ACHN (cell line): ENCODE measurements at regions not wholly inside any gene's neighbourhood (a gene's known extent, or its start where the extent isn't known, plus 50 kb on each side); places are given as distances from the start of the nearest gene placed in this dataset.
"Not testable (repeated sequence)": the region's sequence is repeated elsewhere in the genome, so short reads cannot be mapped to it uniquely, and the experiment has no call there.

Source experiments
- DNase-seq: peaks from one replicate; pipeline ENCODE4 v3.0.0-alpha.2; 2015
- in situ Hi-C: cut with HindIII; loops from 2 replicates; pipeline ENCODE4 v1.10.0; 2017; ENCODE audit warnings: low sequenced_read_pairs, low pct_ligation_motif_present, low pct_unique_long_range_greater_than_20kb

DNA sequence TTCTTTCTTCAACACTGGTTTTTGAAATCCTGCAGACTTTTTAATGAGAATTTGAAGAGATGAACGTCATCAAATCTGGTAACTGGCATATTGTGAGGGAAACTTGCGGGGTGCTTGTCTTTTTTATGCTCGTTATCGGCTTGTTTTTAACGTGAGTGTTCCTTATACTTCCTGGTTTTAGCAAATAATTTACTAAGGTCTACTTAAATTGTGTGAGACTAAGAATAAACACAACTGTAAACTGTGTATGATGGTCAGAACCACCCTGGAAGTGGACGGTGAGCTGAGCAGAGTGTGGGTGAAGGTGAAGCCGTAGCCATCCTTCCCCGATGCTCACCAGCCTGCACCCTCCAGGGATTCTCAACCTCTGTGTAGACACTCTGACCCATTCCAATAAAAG is 82.3 kb upstream of the CDC42EP3 start:
- DNase-seq = no peak
- in situ Hi-C loops = no loop called here

GRCh38 chr2:37755961-37756559 is 84.6 kb upstream of the CDC42EP3 start:
- in situ Hi-C loops = not testable (repeated sequence)
- DNase-seq = peak; percentile 82

- DNase-seq, in situ Hi-C loops: not testable (repeated sequence)
Measured at GRCh38 chr2:37757456-37757855, 86.0 kb upstream of the CDC42EP3 start.

DNA sequence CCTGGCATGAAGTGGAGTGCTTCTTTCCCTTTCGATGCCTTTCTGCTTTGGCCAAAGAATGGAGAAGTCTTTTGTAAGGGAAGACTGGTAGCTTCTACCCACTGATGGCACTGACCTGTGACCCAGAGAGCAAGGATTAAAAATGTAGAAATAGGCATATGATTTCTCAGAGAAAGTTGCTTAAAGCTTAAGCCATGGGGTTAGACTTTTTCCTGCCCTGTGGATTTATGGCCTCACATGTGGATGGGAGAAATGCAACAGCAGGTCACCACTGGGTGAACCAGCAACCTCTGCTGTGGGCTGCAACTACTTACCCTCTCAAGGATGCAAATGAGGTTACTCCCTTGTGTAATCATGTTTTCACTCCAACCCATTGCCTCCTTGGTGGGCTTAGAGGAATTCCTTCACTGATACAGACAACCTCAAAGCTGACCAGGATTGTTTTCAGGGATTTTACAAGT is 86.7 kb upstream of the CDC42EP3 start:
- in situ Hi-C loops, DNase-seq: not testable (repeated sequence)

DNA sequence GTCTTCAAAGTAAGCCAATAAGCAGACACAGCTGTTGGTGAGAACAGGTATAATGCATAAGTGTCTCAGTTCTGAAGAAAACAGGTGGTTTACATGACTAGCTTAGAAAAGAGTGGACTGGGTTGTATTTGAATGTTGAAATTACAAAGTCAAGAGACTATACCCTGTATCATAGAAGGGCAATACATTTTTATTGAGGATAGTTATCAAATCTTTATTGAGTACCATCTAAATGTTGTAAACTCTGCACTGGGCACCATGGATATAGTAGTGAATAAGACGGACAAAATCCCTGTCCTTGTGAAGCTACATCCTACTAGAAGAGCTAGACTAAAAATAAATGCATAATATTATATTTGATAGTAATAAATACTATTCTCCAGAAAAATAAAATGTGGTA is 88.5 kb upstream of the CDC42EP3 start:
- DNase-seq, in situ Hi-C loops: not testable (repeated sequence)

GRCh38 chr2:37760471-37760870 is 89.0 kb upstream of the CDC42EP3 start:
- in situ Hi-C loops = no loop called here
- DNase-seq = no peak

DNA sequence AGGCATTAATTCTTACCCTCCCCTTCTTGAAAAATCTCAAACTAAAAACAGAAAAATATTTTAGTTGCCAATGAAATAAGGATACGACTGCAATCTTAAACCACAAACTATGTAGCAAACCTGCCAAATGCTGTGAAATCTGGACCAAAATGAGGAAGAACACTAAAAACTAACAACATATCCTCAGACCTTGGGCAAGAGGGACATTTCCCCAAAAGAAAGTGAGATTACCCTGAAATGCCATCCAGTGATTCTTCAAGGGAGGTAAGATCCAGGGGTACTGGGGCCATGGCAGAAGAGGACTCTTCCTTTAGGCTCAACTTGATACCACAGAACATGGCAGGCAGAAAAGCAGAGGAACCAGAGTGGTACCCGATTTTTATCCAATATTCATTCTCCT is 90.8 kb upstream of the CDC42EP3 start:
- DNase-seq, in situ Hi-C loops: not testable (repeated sequence)

DNA sequence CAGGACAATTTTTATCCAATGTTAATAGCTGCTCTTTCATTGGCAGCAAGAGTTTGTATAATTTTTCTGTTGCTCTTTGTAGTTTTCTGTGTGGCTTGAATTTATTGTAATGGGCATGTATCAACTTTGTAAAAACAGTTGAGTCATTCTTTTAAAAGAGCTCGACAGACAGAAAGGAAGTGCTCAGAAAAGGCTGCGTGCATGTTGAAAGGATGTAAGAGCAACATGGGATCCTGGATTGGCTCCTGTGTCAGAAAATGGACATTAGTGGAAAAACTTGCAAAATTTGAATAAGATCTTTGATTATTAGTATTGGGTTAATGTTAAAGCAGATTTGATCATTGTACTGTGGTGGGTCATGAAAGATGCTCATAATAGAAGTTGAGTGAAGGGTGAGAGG is 93.3 kb upstream of the CDC42EP3 start:
- DNase-seq = no peak
- in situ Hi-C loops = no loop called here

DNA sequence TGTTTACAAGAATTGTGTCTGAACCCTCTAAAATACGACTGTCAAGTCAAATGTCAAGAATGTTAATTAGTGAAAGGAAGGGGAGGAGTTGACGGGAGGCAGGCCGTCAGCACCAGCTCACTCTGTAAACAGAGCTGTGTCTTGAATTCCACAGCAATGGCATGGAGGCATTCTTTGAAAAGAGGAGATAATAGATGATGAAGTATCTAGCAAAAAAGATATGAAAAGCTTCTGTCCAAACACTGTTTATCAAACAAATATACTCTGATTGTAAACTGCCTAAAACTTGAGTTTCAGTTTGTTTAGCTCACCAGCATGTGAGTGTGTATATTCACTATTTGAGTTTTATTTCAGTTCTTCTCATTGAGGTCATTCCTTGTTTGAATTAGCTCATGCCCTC is 94.7 kb upstream of the CDC42EP3 start:
- in situ Hi-C loops = no loop called here
- DNase-seq = no peak

- in situ Hi-C loops = no loop called here
- no peak for DNase-seq
Measured at GRCh38 chr2:37767046-37767445, 95.6 kb upstream of the CDC42EP3 start.

DNA sequence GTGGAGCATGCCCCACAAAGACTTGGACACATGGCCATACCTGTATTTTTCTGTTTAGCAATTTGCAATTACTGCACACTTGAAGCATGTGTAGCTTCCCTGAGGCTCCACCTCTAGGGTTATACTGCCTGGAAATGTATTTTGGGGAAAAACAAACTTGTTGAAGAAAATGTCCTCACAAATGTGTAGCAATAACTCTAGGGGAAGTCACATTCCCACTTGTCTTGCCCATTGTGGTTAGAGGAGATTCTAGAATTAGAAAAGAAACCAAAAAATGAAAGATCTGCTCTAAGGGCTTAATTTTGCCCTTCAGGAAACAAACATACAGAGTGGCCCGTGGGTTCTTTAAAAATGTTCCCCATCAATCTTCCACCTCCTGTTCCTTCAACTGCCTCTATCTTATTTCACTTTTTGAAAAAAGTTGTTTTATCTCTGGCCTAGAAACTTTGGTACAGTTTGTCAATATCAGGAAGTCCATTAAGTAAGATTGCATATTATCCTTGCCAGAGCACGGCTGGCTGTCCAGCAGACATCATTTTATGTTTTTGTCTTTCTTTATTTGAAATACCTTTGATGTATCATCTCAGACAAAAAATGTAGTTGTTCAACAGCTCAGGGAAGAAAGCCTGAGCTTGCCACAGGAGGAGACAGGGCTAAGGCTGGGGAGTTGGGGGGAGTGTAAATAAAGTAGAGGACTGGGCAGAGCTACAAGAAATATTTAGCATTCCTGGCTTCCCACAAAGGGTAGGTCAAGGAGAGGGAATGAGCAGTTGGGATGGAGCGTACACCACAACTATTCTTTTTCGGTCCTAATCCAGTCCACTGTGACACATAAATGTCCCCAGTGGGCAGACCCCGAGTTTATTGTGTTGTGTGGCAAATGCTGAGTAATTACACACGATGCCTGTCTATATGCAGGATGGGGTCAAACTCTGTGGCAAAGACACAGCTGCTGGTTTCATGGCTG is 96.8 kb upstream of the CDC42EP3 start:
- DNase-seq = peak; percentile 92
- in situ Hi-C loops = no loop called here

- no peak for DNase-seq
- in situ Hi-C loops = no loop called here
Measured at GRCh38 chr2:37769551-37769950, 98.1 kb upstream of the CDC42EP3 start.

- no peak for DNase-seq
- in situ Hi-C loops = no loop called here
Measured at GRCh38 chr2:37770797-37771196, 99.4 kb upstream of the CDC42EP3 start.

GRCh38 chr2:37771600-37772088 is 100.2 kb upstream of the CDC42EP3 start:
- in situ Hi-C loops = no loop called here
- DNase-seq = no peak

GRCh38 chr2:37773371-37774130 is 102.1 kb upstream of the CDC42EP3 start:
- in situ Hi-C loops = no loop called here
- DNase-seq = no peak

DNA sequence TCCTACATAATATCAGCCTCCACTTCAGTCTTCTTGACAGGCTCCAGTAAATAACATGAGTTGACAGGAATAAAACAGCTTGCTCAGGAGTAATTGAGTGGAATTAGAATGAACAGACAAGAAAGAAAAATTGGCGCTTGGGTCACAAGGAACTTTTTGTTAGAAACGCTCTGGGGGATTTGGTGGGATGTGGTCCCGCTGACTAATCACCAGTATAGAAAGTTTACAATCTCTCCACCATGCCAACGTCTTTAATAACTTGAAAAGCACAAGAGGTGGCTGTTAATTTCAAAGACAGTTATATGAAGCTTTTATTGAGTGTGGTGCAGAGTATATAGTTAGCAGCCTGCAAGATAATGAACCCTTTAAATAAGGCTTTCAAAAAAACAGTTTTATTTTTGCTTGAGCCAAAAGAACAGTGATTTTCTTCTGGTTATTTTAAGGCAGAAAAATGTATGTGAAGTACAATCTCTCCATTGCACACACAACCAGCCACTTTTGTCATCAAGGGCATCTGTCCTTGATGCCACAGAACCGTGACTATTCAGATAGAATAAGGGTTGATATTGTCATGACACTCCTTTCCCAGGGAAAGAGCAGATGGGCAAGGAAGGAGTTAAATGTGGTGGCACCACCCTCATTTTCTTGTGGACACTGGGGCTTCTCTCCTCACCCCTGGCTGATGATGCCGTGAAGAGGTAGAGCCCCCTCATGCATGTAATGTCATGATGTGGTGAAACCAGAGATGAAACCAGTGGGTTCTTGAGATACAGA is 102.9 kb upstream of the CDC42EP3 start:
- DNase-seq, in situ Hi-C loops: not testable (repeated sequence)

GRCh38 chr2:37774976-37775907 is 103.8 kb upstream of the CDC42EP3 start:
- in situ Hi-C loops = no loop called here
- DNase-seq = no peak
